GM18517 (cell line): ENCODE measurements at regions not wholly inside any gene's neighbourhood (a gene's known extent, or its start where the extent isn't known, plus 50 kb on each side); places are given as distances from the start of the nearest gene placed in this dataset.
"Not testable (repeated sequence)": the region's sequence is repeated elsewhere in the genome, so short reads cannot be mapped to it uniquely, and the experiment has no call there.

Source experiments
- ATAC-seq: cut with Tn5 transposase; IDR thresholded peaks from one replicate; pipeline ENCODE4 v1.9.1; 2021; ENCODE audit warnings: mild to moderate bottlenecking, moderate library complexity; ENCODE audit not compliant: unreplicated experiment

DNA sequence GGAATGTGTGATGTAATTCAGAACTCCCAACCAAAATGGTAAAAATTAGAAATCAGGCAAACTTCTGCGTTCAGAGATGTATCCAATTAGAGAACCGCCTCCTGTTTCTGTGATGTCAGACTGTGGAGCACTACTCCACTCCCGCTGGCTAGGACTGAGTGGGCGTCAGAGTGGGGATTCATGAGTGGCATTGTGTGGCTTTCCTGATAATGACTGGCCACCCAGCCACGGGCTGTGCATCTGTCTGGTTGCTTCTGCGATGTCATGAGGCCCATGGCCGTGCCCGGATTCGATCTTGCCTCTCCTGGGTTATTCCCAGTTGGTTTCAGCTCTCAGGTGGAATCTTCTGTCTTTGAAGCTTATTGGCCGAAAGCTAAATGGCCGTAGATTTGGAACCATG is 87.1 kb upstream of the KCNA1 start:
- ATAC-seq, result no peak

- ATAC-seq, result no peak
These were observed 85.3 kb upstream of the KCNA1 start for GRCh38 chr12:4824380-4824779.

- ATAC-seq, result no peak
These were observed 84.5 kb upstream of the KCNA1 start for GRCh38 chr12:4825011-4825858.

GRCh38 chr12:4826909-4827308 is 82.8 kb upstream of the KCNA1 start:
- ATAC-seq, result no peak

DNA sequence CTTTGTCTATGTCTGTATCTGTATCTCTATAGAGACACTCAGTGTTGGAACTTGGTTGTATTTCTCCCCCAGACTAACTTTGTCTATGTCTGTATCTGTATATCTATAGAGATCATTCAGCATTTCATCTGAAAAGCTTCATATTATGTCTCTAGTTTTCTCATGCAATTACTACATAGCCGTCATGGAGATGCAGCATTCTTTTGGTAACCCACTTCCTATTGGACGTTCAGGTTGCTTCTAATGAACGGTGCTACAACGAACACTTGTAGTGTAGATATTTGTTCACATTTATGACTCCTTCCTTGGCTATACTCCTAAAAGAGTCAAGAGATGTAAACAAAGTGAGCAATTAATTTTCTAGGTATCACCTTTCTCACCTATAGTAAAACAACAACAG is 81.5 kb upstream of the KCNA1 start:
- no peak for ATAC-seq

DNA sequence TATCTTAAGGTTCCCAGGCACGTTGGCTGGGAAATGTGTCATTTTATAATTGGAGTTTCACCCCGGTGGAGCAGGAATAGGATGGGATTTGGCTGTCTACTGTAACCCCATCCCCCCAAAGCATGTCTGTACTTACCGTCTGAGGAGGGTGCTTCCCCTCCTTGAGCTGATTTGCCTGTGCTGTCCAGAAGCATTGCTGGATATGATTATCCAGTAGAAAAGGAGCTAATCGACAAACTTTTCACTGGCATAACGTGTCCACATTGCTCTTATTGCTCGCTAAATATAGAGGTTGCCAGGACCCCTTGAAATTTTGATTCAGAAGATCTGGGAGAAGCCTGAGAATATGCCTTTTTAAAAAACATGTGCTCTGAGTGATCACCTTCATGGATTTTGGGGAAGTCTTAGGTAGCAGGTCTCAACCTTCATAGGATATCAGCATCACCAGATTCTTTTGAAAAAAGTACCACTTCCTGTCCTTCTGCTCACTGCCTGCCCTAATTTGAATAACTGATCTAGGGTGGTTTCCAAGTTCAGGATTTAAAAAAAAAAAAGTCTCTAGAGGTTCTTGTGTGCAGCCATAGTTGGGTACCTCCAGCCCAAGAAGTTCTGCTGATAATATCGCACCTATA is 80.4 kb upstream of the KCNA1 start:
- peak; percentile 84 for ATAC-seq

DNA sequence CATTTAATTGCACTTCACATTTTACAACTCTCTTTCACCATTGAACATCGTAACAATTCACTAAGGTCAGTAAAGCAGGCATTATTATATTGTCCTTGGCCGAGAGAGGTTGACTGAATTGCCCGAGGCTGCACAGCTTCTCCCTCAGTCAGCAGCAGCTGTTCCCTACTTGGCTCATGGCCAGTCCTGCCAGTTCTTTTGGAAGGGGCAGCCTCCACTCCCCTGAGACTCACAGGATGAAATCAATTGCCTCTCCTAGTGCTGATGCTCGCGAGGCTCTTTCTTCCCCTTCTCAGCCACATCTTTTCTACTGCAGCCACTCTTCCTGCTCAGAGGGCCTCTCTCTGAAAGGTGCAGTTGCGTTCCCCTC is 79.9 kb upstream of the KCNA1 start:
- peak; percentile 17 for ATAC-seq

GRCh38 chr12:4830556-4831210 is 79.0 kb upstream of the KCNA1 start:
- no peak for ATAC-seq

DNA sequence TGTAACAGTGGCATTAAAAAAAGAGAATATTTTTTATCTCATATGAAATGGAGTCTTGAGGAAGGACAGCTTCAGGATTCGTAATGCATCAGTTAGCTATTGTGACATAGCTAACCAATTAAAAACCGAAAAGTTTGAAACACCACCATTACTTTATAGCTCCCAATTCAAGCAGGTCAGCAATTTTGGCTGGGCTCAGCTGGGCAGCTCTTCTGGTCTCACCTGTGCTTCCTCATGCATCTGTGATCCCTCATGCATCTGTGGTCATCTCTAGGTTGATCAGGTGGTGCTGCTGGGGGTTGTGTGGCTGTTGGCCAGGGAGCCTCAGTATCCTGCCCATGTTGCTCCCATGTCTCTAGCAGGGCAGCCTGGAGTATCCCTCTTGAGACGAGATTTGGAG is 76.7 kb upstream of the KCNA1 start:
- no peak for ATAC-seq

GRCh38 chr12:4833524-4833923 is 76.2 kb upstream of the KCNA1 start:
- no peak for ATAC-seq

DNA sequence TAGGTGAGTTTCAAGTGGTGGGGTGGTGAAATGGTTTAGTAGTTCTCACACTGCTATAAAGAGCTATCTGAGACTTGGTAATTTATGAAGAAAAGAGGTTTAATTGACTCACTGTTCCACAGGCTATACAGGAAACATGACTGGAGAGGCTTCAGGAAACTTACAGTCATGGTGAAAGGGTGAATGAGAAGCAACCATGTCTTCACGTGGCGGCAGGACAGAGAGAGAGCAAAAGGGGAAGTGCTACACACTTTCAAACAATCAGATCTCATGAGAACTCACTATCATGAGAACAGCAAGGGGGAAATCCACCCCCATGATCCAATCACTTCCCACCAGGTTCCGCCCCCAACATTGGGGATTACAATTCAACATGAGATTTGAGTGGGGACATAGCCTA is 67.3 kb upstream of the KCNA1 start:
- ATAC-seq, result not testable (repeated sequence)

GRCh38 chr12:4843907-4844306 is 65.8 kb upstream of the KCNA1 start:
- ATAC-seq, result no peak

GRCh38 chr12:4847713-4848112 is 62.0 kb upstream of the KCNA1 start:
- no peak for ATAC-seq

DNA sequence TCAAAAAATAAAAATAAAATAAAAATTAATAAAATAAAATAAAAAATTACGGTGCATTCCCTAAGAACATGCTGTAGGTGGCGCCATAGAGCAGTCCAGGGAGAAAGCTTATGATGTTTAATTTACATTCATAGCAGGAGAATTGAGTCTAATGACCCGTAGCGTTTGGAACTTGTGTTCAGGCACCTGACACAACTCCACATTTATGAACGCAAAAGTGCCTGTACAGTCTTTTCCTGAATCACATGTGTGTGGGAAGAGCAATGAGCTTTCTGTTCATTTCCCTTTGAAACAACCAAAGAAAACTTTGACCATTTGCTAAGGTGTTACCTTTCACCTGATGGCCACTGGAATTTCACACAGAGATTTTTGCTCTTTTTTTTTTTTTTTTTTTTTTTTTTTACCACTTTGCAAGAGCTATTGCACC is 60.6 kb upstream of the KCNA1 start:
- ATAC-seq, result no peak

DNA sequence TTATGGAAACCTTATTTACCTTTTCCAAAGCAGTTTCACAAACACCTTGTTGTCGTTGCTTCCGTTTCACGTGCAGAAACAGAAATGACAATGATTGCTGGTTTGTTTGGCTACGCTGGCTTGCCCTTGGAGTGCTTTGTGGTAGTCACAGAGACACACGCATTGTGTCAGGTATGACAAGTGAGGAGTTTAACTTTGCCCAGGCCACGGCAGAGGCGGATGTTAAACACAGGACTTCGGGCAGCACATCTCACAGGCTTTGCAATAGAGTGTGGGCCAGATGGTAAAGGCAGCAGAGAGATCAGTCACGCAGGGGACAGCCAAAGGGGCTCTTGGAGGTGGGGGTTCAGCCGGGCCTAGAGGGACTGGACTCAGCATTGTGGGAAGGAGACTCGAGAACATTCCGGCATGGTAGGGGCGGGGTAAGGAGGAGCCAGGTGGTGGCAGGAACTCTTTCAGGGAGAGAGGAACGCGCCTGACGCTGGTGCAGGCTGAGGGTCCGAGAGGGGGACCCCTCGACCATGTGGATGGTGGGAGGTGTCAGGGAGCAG is 59.8 kb upstream of the KCNA1 start:
- no peak for ATAC-seq

DNA sequence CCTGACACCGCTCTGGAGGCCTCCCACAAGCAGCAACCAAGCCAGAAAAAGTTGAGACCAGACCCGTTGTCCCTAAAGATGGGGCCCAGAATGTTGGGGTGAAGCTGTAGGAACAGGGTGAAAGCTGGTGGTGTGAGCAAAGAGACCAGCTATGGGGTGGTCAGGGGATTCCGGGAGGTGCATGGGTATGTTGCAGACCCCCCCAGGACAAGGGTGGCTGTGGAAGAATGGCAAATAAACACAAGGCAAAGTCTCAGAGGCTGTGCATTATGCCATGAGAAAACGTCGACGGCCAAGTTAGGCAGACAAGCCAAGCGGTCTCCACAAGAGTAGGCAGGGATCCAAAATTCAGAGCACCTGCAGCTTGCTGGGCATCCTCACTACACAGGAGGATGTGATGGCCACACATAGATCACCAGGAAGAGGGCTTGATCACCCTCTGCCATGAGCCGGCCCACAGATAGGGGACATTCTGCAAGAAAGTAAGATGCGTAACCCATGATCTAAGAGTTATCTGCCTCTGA is 58.8 kb upstream of the KCNA1 start:
- no peak for ATAC-seq

DNA sequence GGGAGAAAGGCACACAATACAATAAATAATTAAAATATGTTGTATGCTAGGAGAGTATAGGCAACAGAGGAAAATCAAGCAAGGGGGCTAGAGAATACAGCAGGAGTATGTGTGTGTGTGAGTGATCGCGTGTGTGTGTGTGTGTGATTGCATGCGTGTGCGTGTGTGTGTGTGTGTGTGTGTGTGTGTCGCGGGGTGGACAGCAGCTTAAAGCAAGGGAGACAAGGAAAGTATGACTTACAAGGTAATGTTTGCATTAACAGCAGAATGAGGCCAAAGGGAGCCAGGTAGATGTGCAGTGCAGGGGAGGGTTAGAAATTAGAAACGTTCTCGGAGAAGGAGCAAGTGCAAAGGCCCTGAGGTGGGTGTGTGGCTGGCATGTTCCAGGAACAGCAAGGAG is 57.4 kb upstream of the KCNA1 start:
- ATAC-seq, result no peak

DNA sequence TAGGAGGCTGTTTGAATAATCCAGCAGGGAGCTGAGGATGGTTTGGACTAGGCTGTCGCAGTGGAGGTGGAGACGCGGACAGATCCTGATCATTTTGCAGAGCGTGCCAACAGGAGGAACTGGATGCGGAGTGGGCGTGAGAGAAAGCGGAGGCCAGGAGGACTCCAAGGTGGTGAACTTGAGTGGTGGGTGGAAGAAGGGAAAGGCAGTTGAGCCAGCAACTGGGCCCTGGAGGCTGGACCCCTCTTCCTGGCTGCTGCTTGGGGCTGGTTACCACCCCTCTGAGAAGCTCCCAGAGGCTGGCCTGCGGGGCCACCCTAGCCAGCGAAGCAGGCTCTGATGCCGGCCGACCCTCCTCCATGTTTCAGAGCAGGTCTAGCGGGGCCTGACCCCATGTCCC is 56.8 kb upstream of the KCNA1 start:
- ATAC-seq, result no peak

DNA sequence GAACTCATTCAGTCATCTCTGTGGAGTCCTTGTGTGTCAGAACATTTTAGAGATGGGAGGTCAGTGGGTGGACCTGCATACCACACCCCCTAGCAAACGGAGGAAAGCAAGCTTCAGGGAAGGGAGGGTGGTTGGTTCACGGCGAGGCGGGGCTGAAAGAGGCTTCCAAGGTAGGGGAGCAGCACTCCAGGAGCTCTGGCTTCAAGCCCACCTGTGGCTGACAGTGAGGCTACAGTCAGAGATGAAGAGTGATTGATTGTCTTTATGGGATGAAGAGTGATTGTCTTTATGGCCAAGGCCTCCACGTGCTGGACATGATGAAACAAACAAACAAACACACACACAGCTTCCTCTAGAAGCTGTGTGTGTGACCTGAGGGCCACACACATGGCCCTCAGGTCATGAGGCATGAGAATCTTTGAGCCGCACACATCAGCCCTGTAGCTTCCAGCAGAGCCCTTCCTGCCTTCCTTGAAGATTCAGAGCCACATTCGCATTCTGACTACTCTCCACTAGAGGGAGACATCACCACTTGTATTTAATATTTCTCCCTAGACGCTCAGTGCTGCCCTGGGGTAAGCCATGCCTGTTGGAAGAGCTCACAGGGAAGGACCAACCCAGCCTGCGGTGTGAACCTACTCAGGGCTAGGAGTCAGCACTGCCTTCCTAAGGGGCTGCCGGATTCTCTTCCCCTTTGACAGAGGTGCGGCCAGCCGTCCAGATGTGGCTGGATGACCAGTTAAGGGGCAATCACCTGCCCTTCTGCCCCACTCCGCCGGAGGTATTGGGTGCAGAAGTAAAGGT is 54.4 kb upstream of the KCNA1 start:
- peak; percentile 53 for ATAC-seq

DNA sequence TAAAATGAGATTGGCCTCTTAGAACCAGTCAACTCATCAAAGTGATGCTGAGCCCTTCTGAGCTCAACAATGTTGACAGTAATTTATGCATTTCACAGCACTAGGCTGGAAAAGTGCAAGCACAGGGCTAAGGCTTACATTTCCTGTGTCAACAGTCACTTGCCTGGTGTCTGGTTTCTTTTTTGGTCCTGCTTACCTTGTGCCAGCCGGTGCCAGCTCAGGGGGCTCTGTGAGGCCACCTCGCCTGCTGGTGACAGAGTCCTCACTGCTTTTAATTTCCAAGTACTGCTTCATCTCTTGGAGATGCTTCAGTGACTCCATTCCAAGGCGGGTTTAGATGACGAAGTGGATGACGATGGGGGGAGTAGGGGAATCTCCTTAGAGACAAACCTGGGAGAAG is 53.1 kb upstream of the KCNA1 start:
- ATAC-seq, result no peak
